Right atrium auricular region (tissue), 2 donors: ENCODE measurements at regions not wholly inside any gene's neighbourhood (a gene's known extent, or its start where the extent isn't known, plus 50 kb on each side); places are given as distances from the start of the nearest gene placed in this dataset.

Source experiments
- DNase-seq: peaks from one replicate; pipeline ENCODE4 v3.0.0-alpha.2; 2019; ENCODE audit warnings: low spot score
- H3K27ac ChIP-seq, 2 donors: fragments of 200-600 bp; sonication (generic); 1 replicate in 1 of 2; 2 replicates in 1 of 2; pipeline ENCODE4 v1.5.1; 2016 to 2019
- H3K27me3 ChIP-seq, 2 donors: fragments of 200-600 bp; sonication (generic); one replicate each; pipeline versions ENCODE4 v1.5.1 to v1.6.0; 2017 to 2019
- H3K36me3 ChIP-seq: fragments of 200-600 bp; sonication (generic); one replicate; pipeline ENCODE4 v1.5.1; 2016
- H3K4me1 ChIP-seq, 2 donors: fragments of 200-600 bp; sonication (generic); one replicate each; pipeline versions ENCODE4 v1.5.1 to v1.6.0; 2017 to 2019
- H3K4me3 ChIP-seq, 2 donors: fragments of 200-600 bp; sonication (generic); 1 replicate in 1 of 2; 2 replicates in 1 of 2; pipeline ENCODE4 v1.5.1; 2017 to 2019; ENCODE audit warnings: mild to moderate bottlenecking in 1 of 2, moderate library complexity in 1 of 2
- H3K9me3 ChIP-seq, 2 donors: fragments of 200-600 bp; sonication (generic); one replicate each; pipeline ENCODE4 v1.5.1; 2019
- CTCF ChIP-seq, 2 donors: fragments of 200-600 bp; sonication (generic); IDR thresholded peaks; one replicate each; pipeline ENCODE4 v1.5.1; 2019; ENCODE audit warnings: antibody characterized with exemption in 2 of 2

- Histone ChIP-seq H3K9me3 (no peaks in the 10 kb centered on the region), H3K36me3 (no peaks in the 10 kb centered on the region), H3K27ac (no peak overlapping the region), H3K4me1 (no peaks in the 10 kb centered on the region), H3K27me3 (no peaks in the 10 kb centered on the region), H3K4me3 (no peak overlapping the region)
- no peak for TF ChIP-seq CTCF (IDR thresholded peaks at IDR 0.05)
- DNase-seq: no peak
Measured at GRCh38 chr2:149814049-149814448, 226.5 kb upstream of the MMADHC start.

- Histone ChIP-seq H3K27me3 (no peaks in the 10 kb centered on the region), H3K36me3 (no peaks in the 10 kb centered on the region), H3K4me1 (no peaks in the 10 kb centered on the region), H3K27ac (no peak overlapping the region), H3K4me3 (no peak overlapping the region), H3K9me3 (no peaks in the 10 kb centered on the region)
- TF ChIP-seq CTCF (IDR thresholded peaks at IDR 0.05): no peak
- DNase-seq: no peak
Measured at GRCh38 chr2:149808556-149808955, 221.0 kb upstream of the MMADHC start.

- Histone ChIP-seq H3K4me1 (no peaks in the 10 kb centered on the region), H3K27me3 (no peaks in the 10 kb centered on the region), H3K4me3 (no peak overlapping the region), H3K9me3 (no peaks in the 10 kb centered on the region), H3K36me3 (no peaks in the 10 kb centered on the region), H3K27ac (no peak overlapping the region)
- no peak for DNase-seq
- no peak for TF ChIP-seq CTCF (IDR thresholded peaks at IDR 0.05)
Measured at GRCh38 chr2:149806651-149807050, 219.1 kb upstream of the MMADHC start.

- Histone ChIP-seq H3K9me3 (no peaks in the 10 kb centered on the region), H3K4me1 (no peaks in the 10 kb centered on the region), H3K4me3 (no peak overlapping the region), H3K27me3 (no peaks in the 10 kb centered on the region), H3K27ac (no peak overlapping the region), H3K36me3 (no peaks in the 10 kb centered on the region)
- no peak for DNase-seq
- TF ChIP-seq CTCF (IDR thresholded peaks at IDR 0.05): no peak
Measured at GRCh38 chr2:149800624-149801542, 213.3 kb upstream of the MMADHC start.

- TF ChIP-seq CTCF (IDR thresholded peaks at IDR 0.05): peak in 1 of 2 donors; percentile 49
- Histone ChIP-seq H3K4me1 (no peaks in the 10 kb centered on the region), H3K36me3 (no peaks in the 10 kb centered on the region), H3K27ac (no peak overlapping the region), H3K27me3 (no peaks in the 10 kb centered on the region), H3K4me3 (no peak overlapping the region), H3K9me3 (no peaks in the 10 kb centered on the region)
- no peak for DNase-seq
Measured at GRCh38 chr2:149799013-149799705, 211.6 kb upstream of the MMADHC start.
